OCI-M2 (cell line): ENCODE measurements at regions not wholly inside any gene's neighbourhood (a gene's known extent, or its start where the extent isn't known, plus 50 kb on each side); places are given as distances from the start of the nearest gene placed in this dataset.

Experiments
- DNase-seq: peaks from one replicate; lab custom pipeline; 2025; ENCODE audit not compliant: unreplicated experiment; lab: John Stamatoyannopoulos, UW

DNA sequence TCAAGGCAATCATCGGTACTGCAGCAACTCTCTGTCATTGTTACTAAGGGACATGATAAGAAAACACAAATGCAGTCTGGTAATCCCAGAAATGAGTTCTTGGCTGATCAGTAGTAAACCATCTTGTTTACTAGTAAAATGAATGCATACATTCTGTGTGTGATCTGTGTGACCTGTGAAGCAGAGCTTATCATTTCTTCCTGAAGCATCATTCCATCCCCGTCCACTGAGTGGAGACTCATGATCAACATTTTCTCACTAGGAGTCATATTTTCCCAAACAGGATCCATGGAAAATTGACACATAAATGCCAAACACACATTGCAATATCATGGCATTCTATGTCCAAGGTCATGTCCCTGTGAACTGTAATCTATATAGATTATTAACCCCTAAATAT lies 226.1 kb downstream of the ANKRD50 start:
- DNase-seq, result no peak

DNA sequence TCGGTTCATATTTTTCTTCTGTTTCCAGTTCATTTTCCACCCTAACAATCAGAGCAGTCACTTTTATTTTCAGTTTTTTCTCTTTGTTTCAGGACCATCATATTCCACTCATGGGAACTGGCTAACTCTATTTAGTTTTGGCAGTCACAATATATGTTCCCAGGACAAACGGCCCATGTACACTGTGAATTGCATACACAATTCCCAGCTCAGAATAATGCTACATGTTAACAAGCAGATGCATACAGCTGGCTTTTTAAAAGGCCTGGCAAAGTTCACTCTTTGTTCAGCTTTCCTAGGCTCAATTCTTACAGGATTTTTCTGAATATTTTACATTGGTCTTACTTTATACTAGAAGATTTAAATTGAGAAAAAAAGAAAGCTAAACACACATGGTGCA lies 224.9 kb downstream of the ANKRD50 start:
- no peak for DNase-seq

DNA sequence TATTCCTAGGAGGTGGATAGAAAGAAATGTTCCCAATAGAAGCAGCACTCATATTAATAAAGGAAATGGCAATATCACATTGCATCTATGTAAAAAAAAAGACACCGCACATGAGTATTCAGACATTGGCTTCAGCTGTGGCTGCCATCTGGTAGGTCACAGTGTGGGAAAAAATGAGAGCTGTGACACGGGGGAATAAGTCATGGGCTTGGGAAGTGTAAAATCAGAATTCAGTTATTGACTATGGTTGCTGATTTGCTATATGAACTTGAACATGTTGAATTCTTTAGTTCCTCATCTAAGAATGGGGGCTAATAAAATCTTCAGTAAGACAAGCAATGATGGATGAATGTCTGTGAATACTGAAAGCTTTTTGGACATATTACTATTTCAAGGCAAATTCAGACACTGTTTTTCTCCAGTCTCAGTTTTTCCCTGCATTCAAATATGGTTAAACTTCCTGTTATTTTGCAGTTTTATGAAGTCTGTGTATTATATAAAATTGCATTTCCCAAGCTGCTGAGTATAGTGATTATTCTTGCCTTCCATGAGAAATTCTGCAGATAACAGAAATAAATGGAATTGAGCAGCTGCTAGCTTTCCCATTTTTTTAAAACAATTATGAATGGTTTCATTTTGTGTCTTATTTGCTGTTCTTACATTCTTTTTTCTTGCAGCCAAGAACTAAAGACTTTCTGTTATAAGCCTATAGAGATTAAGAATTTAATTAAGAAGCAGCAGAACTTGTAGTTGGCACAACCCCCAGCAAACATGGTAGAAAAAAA lies 221.0 kb downstream of the ANKRD50 start:
- no peak for DNase-seq

DNA sequence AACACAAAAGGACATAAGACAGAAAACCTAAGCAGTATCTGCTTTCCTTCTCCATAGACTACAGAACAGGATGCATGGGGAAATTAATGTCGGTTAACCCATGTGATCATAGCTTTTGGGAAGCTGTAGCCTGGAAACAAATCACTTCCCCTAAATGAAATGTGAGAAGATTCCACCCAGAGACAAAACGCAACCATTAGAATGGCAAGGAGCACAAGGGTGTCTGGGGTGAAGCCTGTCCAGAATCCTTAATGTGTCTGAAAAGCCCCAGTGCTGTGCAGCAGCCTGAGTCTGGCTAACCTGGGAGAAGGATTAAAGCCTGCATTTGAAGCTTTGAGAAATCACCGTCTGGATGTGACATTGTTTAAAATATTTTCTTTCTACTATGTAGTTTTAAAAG lies 213.3 kb downstream of the ANKRD50 start:
- DNase-seq, result no peak

DNA sequence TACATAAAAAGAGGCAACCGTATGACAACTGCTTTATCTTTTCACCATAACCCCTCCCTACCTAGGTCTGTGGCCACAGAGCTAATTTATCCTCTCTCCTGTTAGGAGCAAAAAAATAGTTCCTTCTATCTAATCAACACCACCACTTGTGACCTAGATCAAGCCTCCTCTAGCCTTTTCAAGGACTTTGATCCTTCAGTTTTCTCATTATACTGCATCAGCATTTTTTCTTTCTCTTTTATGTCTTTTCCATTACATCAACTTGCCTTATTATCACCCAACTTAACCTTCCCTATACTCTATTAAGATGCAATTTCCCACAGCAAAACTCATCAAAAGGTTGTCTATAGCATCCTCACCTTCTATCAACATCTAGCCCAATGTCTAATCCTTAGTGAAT lies 211.0 kb downstream of the ANKRD50 start:
- no peak for DNase-seq

DNA sequence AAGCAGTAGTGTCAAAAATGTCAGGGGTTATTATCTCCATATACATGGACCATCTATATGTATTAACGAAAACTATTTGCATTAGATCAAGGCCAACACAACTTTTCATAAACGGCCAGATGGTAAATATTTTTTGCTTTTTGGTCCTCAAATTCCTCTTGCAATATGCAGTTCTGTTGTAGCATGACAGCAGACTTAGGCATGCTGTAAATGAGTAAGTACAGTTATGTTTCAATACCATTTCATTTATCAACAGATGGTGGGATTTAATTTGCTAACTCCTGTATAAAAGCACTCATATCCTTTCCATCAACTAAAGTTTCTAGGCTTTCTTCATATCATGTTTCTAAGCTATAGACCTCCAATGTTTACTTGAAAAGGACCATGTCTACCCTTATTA lies 208.1 kb downstream of the ANKRD50 start:
- no peak for DNase-seq

DNA sequence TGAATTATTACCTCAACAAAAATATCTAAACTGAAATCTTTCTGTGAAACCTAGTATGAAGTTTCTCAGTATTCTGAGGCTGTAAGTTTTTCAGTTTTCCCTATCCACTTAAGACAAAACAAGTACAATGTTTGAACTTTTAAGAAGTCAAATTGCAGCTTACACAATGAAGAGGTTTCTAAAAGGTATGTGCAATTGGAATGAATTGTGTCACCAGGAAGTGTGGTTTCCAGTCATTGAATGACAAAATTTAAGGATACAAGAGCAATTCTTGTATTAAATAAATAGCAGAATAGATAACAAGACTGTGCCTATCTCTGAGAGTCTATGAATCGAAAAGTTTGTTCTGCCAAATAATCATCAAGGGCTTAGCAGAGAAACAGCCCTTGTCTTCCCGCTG lies 207.3 kb downstream of the ANKRD50 start:
- DNase-seq, result no peak

DNA sequence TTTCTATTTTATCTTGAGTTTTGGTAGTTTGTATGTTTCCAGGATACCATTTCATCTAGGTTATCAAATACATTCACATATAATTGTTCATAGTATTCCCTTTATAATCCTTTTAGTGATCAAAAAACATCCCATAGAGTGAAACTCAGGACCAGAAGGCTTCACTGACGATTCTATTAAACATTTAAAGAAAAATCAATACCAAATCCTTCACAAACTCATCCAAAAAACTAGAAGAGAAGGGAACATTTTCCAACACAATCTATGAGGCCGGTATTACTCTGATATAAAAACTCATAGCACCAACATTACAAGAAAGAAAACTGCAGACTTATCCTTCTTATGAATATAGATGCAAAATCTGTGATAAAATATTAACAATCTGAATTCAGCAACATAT lies 203.4 kb downstream of the ANKRD50 start:
- DNase-seq, result no peak

DNA sequence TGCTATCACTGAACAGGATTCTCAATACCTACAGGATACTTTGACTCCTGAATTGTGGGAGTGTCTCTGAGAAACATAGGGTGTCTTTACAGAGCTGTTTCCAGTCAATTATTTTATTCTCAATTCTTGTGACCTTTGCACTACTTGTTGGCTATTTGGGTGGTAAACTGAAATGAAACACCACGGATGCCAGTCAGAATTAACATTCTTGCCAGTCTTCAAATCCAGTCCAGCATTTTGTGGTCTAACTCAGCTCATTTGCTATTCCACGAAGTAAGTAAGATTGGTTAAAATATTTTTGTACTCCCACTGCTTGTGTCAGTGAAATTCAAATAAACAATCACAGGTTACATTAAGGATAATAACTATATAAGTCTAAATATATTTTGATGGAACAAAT lies 197.9 kb downstream of the ANKRD50 start:
- DNase-seq, result no peak

DNA sequence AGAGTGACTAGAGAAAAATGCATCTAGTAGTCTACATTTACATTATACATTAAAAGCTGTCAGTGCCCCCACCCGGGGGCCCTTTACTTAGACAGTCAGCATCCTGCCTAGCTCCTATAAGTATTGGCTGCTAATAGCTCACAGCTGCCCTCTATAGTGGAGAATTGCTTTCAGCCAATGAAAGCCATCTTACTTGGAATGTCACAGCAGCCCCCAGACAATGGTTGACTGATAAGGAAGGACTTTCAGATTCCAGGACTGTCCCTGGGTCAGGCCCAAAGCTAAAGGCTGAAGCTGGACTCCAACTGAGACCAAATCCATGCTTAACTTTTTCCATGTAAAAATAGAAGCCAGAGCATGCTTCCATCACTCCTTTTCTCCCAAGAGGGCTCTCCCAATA lies 196.9 kb downstream of the ANKRD50 start:
- DNase-seq, result no peak

DNA sequence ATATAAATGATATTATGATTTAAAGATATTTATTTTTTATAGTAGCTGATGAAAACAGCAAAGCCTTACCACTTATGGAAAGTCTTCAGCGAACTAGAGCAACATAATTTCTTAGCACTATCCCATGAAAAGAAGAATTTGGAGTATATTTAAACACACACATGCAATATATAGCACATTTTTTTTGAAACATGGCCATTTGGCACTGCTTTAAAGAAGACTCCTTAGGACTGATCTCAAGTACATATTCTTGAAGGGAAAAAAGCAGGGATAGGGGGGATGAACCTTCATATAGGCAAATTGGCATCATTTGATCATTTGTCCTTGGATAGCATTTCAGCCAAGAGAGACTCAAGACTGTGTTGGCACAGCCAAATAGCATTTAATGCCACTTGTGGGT lies 193.3 kb downstream of the ANKRD50 start:
- DNase-seq, result no peak

DNA sequence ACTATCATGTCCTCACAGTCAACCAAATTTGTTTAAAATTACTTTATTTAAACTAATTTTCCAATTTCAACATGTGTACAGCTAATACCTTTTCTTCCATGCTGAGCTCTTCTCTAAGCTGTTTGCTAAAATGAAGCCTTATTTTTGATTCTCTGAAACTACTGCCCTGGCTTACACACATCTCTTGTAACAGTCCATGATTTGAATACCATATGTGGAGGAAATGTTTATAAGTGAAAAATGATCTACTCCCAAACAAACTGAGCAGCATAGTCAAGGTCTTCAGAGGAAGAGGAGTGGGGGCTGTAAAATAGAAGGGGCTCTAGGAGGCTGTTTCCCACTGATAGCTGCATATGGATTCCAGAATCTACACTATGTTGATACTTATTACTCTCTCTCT lies 188.7 kb downstream of the ANKRD50 start:
- DNase-seq, result no peak

DNA sequence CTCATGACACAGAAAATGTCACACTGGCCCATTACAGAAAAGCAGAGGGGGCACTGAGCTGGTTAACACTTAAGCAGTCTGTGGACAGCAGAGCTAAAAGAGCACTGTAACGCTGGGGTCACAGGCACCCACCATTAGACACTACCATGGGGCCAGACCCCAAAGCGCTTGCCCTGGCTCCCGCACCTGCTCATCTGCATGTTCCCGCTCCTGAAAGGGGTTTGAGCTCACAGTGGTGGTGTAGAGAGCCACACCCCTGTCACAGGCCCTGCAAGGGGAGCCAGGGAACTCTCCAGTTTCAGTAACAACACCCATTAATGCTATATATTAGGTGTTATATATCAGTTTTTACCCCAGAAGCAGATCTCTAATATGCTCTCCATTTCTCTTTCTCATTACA lies 187.0 kb downstream of the ANKRD50 start:
- no peak for DNase-seq

DNA sequence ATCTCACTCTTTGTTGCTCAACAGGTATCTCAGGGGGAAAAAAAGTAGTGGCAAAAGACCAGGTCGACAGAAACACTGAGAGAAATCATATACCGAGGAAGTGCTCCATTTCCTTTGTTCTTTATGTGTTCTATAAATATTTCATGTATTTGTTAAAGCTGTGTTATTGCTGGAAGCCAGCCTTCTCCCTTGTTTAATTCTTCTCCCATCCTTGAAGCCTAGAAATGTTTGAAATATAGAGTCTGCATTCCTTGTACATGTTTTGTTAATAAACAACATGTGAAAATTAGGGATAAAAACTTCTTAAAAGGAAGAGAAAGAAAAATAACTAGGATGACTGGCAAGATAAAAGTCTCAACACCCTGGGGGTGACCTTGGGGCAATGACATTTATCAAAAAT lies 186.2 kb downstream of the ANKRD50 start:
- DNase-seq, result no peak

DNA sequence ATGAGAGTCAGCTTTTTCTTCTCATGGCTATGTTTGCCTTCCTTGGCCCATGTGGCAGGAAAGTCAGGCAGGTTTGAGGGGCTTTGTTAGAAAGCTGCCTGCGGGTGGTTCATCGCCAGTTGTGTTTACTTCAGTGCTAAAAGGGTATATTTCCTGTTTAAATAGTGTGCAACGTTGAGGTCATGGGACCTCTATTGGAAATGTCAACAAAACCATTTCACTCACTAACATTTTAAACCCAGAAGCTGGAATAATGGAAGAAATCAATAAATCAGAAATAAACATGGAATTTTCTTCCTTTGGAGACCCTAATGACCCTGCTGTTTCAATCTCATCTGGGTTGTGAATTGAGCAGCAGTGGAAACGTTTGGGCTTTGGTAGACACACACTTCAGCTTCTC lies 185.8 kb downstream of the ANKRD50 start:
- no peak for DNase-seq

DNA sequence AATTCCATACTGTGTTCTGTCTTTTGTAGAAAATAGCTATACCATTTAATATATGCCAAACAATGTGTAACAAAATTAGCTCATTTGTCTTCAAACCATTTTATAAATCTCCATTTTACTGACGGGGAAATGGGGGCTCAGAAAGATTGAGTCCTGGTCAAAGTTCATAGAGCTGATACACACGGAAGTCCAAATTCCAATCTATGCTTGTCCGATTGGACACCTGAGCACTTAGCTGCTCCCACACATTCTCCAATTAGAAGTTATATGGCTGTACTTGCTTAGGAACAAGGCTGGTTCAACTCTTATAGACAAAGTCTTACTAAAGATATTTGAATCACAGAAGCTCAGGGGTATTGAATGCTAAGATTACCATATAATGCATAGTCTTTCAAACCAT lies 185.2 kb downstream of the ANKRD50 start:
- no peak for DNase-seq

DNA sequence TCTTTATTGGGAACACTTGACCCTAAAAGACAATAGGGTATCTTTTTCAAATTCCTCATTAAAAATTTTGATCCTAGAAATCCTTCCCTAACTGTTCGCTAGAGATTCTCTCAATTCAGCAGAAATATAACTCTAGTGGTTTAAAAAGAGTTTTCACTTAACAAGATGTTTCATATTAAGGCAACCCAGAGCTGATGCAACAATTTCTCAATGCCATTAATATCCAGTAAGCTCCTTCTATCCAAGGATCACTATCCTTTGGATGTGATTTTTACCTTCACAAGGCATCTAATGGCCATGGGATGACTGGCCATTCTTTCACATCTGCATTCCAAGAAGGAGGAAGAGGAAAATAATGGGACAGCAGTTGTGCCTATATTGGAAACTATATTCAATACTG lies 183.4 kb downstream of the ANKRD50 start:
- no peak for DNase-seq

DNA sequence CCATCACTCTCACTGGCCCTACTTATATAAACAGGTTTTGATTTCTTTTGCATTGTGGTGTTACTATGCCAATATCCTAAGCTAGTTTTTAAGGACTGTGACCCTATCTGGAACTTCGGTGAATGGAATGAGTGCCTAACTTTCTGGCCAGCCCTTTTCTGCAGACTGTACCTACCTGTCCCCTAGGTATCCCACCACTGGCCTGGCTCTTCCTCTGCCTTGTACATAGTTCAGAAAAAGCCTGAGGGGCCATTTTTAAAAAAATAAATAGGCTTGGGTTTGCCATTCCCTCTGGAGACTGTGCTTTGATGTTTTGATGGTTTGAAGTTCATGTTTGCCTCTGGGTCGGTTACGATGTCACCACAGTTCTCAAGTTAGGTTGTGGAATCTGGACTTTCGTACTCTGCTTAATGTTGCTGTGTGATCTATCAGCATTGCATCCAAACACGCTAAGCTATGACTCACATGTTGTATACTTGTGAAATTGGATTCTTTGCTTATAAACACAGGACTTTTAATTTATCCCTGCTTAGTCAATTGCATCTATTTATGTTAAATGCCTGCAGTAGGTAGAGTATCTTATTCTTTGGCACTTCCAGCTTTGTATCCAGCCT lies 182.0 kb downstream of the ANKRD50 start:
- no peak for DNase-seq

DNA sequence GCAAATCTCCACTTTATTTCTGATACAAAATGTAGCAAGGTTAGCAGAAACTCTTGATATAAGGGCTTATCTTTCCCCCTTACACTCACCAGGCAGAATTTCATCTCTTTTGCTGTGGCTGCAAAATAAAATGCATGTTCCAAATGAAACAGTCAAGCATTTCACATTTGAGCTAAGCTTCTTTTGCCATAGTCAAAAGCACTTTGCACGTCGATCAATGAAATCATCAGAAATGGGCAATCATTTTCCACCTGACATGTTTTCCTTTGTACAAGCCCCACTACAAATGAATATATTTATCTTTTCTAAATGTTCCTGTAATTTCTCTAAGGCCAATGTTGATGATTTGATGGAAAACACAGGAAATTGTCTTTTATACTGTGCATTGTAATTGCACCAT lies 178.4 kb downstream of the ANKRD50 start:
- DNase-seq, result no peak

DNA sequence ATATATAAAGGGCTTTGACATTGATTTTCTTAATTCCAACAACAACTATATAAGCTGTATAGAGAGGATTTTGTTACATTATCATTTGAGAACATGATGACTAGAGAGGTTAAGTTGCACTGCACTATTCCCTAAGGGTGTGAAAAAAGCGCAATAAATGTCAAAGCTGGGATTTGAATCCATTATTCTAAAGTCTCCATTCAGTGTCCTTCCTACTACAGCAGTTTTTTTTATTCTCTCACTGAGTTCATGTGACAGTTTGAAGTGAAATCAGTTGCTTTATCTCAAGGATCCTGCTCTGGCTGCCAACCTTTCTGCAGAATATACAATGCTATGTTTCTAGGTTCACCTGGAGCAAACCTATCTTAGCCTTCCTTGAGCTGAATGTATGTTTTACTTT lies 177.5 kb downstream of the ANKRD50 start:
- DNase-seq, result no peak

DNA sequence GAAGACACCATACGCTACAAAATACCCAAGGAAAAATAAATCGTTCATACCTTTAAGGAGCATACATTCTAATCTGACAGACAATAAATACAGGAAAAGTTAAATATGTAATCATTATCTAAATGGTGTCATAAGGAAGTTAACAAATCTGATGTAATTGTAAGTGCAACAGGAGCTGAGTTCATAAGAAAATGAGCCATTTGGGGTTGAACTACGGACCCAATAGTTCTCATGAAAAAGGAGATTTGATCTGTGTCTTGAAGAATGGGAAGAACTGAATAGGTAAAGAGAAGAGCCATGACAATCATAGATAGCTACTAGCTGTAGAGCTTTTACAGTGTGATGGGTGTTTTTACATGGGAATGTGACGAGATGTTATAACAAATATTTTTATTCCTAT lies 175.6 kb downstream of the ANKRD50 start:
- DNase-seq, result no peak

DNA sequence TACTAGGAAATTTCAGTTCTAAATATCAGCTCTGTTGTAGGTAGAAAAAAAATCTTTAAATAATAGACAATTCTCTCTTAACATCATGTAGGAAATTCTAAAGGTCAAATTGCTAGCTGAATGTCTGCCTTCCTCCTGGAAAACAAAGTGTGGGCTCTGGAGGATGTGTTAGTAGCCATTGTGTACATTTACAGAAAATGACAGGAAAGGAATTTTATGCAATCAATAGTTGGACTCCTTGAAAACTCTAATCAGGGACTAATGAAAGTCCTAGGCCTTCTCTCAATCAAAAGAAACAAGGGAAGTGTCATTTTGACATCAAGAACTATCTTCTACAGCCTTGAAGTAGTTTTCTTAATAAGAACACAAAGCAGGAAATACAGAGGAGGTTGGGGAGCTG lies 174.6 kb downstream of the ANKRD50 start:
- DNase-seq, result no peak

DNA sequence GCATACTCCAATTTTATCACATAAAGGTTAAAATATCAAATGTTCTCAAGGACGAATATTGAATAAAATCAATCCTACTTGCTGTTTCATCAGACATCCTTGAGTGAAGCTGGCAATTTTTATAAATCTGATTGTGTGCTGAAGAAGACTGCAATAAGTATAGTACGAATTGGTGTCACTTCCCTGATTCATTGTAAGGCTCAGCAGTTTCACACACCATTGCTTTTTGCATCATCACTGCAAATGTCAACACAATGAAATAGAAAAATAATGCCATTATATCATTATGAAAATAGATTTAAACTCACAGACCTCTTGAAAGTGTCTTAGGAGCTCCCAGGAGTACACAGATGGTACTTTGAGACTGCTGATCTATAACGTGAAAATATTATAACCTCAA lies 172.5 kb downstream of the ANKRD50 start:
- DNase-seq, result no peak
